Stomach (tissue), 4 donors: ENCODE measurements at regions not wholly inside any gene's neighbourhood (a gene's known extent, or its start where the extent isn't known, plus 50 kb on each side); places are given as distances from the start of the nearest gene placed in this dataset.

Experiments
- POLR2A ChIP-seq, 4 donors: fragments of 450-650 bp; IDR thresholded peaks; one replicate each; pipeline ENCODE4 v1.6.1; 2016; ENCODE audit warnings: antibody characterized with exemption in 4 of 4, control low read depth in 2 of 4, mild to moderate bottlenecking in 1 of 4, moderate library complexity in 1 of 4
- POLR2AphosphoS5 ChIP-seq, 3 donors: sonication (generic); formaldehyde crosslinking; IDR thresholded peaks; one replicate each; pipeline ENCODE4 v1.6.1; 2016; ENCODE audit warnings: antibody characterized with exemption in 3 of 3

DNA sequence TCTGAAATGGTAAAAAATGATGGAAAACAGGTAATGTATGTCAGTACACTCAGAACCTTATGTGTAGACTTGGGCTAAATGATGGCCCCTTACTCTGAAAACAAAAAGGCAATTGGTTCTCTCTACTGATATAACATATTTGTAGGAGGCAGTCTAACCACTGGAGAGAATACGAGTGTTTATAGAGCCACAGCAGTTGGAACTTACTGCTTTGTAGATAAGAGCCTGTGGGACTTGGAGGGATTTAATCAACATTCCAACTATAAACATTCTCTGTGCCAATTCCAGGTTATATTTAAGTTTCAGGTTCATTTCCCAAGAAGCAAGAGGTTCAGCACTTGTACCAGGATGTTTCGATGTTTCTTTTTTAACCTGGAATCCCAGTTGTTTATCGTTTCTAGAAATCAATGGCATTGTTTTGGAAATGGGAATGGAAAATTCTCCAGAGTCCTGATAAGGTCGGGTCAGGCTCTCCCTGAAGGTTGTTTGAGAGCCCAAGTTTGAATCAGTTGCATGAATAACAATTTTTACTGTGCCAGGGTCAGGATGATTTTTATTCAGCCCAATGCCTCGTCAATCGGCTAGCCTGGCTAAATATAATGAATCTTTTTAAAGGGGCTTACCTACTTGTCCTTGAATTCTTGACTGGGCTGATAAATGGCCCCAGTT, 278.4 kb upstream of the FAM98A start:
- TF ChIP-seq POLR2A (IDR thresholded peaks at IDR 0.05) (no peak), POLR2AphosphoS5 (IDR thresholded peaks at IDR 0.05) (no peak)
